Adipose tissue (tissue), 3 donors: ENCODE measurements at regions not wholly inside any gene's neighbourhood (a gene's known extent, or its start where the extent isn't known, plus 50 kb on each side); places are given as distances from the start of the nearest gene placed in this dataset.
"Not testable (repeated sequence)": the region's sequence is repeated elsewhere in the genome, so short reads cannot be mapped to it uniquely, and the experiment has no call there.

Experiments
- H3K27ac ChIP-seq: one replicate; pipeline ENCODE4 v1.5.1; 2013; ENCODE audit warnings: low read depth, low read length
- WGBS, 3 donors: extraction: QIAGEN DNeasy Blood & Tissue Kit; methylation state at CpG; one replicate each; pipeline ENCODE4 v1.1.7; 2013; 5-methylcytosine and 5-hydroxymethylcytosine counted together
- donor health status: healthy with polysubstance abuse.
- donor health status: Bipolar disorder and iron deficiency.
- donor health status: healthy.

GRCh38 chr12:93234641-93235040 lies 143.1 kb upstream of the NUDT4 start:
- H3K27ac ChIP-seq, result no peak overlapping the region
- WGBS, 3 donors, result 23 to 41% (median 24%) methylated on average over 1 of the region's 1 CpG

- 87 to 92% (median 92%) methylated on average over 5 of the region's 5 CpGs for WGBS, 3 donors
- no peak overlapping the region for H3K27ac ChIP-seq
Measured at GRCh38 chr12:93235881-93236280, 141.8 kb upstream of the NUDT4 start.

- H3K27ac ChIP-seq, result no peak overlapping the region
- WGBS, 3 donors, result 73% methylated on average over 4 of the region's 4 CpGs
Measured at GRCh38 chr12:93237235-93237915, 140.3 kb upstream of the NUDT4 start.

- whole genome bisulfite sequencing, 3 donors, result 83 to 97% (median 94%) methylated on average over 6 of the region's 6 CpGs
- H3K27ac ChIP-seq, result not testable (repeated sequence)
Measured at GRCh38 chr12:93238512-93239262, 139.0 kb upstream of the NUDT4 start.

GRCh38 chr12:93239789-93240188 lies 137.9 kb upstream of the NUDT4 start:
- not testable (repeated sequence) for H3K27ac ChIP-seq
- WGBS, 3 donors, result 88 to 95% (median 92%) methylated on average over 2 of the region's 2 CpGs

- no peak overlapping the region for H3K27ac ChIP-seq
- 42 to 65% (median 60%) methylated on average over 6 of the region's 6 CpGs for WGBS, 3 donors
Measured at GRCh38 chr12:93242154-93242972, 135.4 kb upstream of the NUDT4 start.

- WGBS, 3 donors, result 74 to 79% (median 75%) methylated on average over 3 of the region's 3 CpGs
- H3K27ac ChIP-seq, result no peak overlapping the region
Measured at GRCh38 chr12:93243382-93243688, 134.4 kb upstream of the NUDT4 start.

GRCh38 chr12:93243689-93244513 lies 133.8 kb upstream of the NUDT4 start:
- 24 to 39% (median 24%) methylated on average over 4 of the region's 4 CpGs for WGBS, 3 donors
- H3K27ac ChIP-seq, result no peak overlapping the region

GRCh38 chr12:93244514-93245077 lies 133.1 kb upstream of the NUDT4 start:
- H3K27ac ChIP-seq, result no peak overlapping the region
- WGBS, 3 donors, result 61 to 70% (median 66%) methylated on average over 4 of the region's 4 CpGs

GRCh38 chr12:93245543-93245942 lies 132.2 kb upstream of the NUDT4 start:
- H3K27ac ChIP-seq, result no peak overlapping the region
- 77 to 93% (median 89%) methylated on average over 5 of the region's 5 CpGs for WGBS, 3 donors

GRCh38 chr12:93247313-93247991 lies 130.3 kb upstream of the NUDT4 start:
- WGBS, 3 donors, result 48 to 70% (median 54%) methylated on average over 6 of the region's 6 CpGs

GRCh38 chr12:93252221-93252620 lies 125.5 kb upstream of the NUDT4 start:
- H3K27ac ChIP-seq, result no peak overlapping the region

More at GRCh38 chr12:93247313-93247991, 130.3 kb upstream of the NUDT4 start:
- H3K27ac ChIP-seq, result no peak overlapping the region

- H3K27ac ChIP-seq, result no peak overlapping the region
Measured at GRCh38 chr12:93254911-93255310, 122.8 kb upstream of the NUDT4 start.

GRCh38 chr12:93256256-93256969 lies 121.3 kb upstream of the NUDT4 start:
- WGBS, 3 donors, result 62 to 83% (median 72%) methylated on average over 2 of the region's 2 CpGs
- no peak overlapping the region for H3K27ac ChIP-seq

- no peak overlapping the region for H3K27ac ChIP-seq
- 52 to 94% (median 93%) methylated on average over 5 of the region's 5 CpGs for WGBS, 3 donors
Measured at GRCh38 chr12:93261505-93262094, 116.1 kb upstream of the NUDT4 start.

GRCh38 chr12:93272997-93273396 lies 104.7 kb upstream of the NUDT4 start:
- H3K27ac ChIP-seq, result no peak overlapping the region
- WGBS, 3 donors, result 93 to 98% (median 95%) methylated on average over 2 of the region's 2 CpGs
